NCI-H1694 treated with DMSO at 0.1 percent for 48 hours (cell line): ENCODE measurements at regions not wholly inside any gene's neighbourhood (a gene's known extent, or its start where the extent isn't known, plus 50 kb on each side); places are given as distances from the start of the nearest gene placed in this dataset.
"Not testable (repeated sequence)": the region's sequence is repeated elsewhere in the genome, so short reads cannot be mapped to it uniquely, and the experiment has no call there.

Experiments used
- DNase-seq: peaks from one replicate; lab custom pipeline; 2025; lab: John Stamatoyannopoulos, UW

GRCh38 chr18:33854086-33854826 lies 276.2 kb downstream of the ASXL3 start:
- no peak for DNase-seq

DNA sequence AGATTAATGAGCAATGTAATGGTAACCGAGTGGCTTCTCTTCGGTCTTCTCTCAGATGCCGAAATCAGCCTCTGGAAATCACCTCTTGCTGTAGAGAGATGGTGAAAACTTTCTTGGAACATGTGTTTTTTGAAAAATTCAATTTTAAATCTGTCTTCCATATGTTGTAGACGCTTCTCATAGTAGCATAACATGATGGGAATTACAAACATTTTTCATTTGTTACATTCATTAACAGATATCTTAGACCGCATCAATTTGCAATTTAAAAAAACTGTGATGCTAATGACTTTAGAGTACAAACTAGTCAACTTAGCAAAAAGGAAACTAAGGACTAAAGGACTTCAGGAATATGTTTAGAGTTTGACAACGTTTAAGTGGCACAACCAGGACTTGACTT lies 275.2 kb downstream of the ASXL3 start:
- no peak for DNase-seq

DNA sequence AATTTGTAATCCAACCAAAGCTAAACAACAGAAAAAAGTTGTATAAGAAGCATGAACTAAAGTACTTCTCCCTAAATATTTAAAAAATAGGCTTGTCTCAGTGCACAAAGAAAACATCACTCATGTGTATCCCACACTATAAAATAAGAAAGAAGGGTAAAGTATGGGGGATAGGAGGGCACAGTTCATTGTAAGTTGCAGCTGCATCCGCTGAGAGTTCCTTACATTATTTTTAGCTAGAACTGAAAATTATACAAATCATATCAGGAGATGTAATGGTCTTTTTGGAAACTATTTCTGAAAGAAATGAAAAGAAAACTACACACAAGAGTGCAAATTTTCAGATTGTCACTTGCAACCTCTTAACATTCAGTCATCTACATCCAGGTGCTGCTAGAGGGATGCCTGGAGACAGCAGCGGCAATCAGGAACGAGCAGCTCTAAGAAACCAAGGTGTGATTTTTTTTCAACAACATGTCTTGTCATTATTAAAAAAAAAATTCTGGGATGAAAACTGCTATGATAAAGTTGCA lies 273.6 kb downstream of the ASXL3 start:
- no peak for DNase-seq

DNA sequence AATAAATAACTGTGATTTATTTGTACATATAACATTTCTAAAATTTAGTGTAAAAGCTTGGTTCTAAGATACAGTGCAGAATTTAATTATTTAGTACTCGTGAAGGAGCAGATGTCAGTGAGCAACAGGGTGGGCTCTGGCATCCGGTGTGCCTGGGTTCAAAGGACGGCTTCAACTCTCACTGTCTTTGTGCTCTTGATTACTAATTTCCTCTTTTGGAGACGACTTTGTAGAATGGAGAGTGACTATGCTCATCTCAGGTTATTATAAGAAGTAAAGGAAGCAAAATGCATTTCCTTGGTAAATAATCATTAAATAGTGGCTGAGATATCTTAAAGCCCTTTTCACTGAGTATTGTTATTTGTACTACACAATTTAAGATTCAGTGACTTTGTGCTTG lies 271.7 kb downstream of the ASXL3 start:
- no peak for DNase-seq

DNA sequence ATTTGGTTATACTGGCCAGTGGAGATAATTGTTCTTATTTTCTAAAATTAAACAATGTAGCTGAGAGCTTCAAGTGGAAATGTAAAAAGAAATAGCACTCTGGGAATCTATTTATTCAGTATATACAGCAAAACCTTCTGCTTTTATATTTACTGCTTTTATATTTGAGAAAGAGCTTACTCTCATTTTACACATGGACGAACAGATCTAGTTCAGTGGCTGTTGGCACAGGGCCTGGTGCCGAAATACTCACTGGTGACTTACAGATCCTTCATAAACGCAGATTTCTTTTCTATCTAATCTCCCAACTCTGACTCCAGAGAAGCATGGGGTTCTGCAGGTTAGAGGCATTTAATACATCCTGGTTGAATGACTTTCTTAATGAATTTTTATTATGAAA lies 266.2 kb downstream of the ASXL3 start:
- DNase-seq, result peak; percentile 28

GRCh38 chr18:33841221-33841967 lies 263.4 kb downstream of the ASXL3 start:
- no peak for DNase-seq

GRCh38 chr18:33840212-33840593 lies 262.2 kb downstream of the ASXL3 start:
- DNase-seq, result no peak

- peak; percentile 66 for DNase-seq
Observed at GRCh38 chr18:33839452-33840211, 261.6 kb downstream of the ASXL3 start.

DNA sequence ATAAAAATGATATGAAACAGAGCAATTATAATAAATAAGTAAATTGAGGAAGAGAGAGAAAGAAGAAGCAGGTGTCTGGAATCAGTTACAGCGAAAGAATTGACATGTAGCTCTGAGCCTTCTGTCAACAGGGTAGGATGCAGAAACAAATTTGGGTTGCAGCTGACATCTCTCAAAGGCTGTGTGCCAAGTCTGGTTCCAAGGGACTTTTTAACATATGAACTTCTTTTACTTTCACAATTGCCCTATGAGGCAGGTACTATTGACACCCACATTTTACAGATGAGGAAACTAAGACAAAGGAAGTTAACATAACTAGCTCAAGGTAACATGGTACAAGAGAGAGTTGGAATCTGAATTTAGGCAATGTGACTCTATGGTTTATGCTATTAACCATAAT lies 260.0 kb downstream of the ASXL3 start:
- DNase-seq, result no peak

GRCh38 chr18:33837191-33837590 lies 259.2 kb downstream of the ASXL3 start:
- no peak for DNase-seq

DNA sequence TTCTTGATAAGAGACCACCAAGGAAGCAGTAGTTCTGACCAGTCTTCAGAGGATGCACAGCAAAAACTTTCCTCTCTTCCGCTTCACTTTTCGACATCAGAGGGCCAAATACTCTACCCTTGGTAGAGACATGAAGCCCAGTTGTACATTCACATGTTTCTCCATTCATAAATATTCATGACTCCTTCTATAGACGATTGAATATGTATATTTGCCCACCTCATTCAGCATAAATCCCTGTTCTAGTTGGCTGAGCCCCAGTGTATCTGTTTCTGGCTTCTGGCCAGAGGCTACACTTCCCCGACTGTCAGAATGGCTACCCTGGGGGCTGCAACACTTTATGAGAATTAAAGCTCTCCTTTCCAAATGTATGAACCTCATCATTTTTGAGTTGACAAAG lies 258.5 kb downstream of the ASXL3 start:
- DNase-seq, result no peak

DNA sequence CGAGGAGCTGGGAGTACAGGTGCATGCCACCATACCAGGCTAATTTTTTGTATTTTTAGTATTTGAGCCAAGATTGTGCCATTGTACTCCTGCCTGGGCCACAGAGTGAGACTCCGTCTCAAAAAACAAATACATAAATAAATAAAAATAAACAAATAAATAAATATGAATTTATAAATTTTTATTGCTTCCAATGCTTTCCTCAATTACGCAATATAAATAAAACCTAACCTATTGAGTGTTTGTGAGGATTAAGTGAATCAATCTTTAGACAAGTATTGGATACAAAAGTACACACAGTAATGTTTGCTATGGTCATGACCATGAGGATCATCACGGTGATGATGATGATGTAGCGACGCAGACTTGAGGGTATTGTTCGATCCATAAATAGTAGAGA lies 257.4 kb downstream of the ASXL3 start:
- DNase-seq, result no peak

DNA sequence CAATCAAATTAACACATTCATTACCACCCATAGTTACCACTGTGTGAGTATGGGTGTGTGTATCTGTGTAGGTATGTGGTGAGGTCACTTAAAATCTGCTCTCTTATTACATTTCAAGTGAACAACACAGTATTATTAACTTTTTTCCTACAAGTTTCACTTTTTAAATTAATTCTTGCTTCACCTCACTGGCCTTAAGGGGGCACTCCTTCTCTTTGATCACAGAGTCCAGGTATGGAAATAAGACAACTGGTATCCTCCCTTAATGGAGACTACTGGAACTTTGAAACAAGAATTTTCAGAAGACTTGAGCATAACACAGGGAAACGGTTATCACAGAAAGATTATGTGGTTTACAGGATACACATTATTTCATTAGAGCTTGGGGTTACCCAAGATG lies 255.8 kb downstream of the ASXL3 start:
- DNase-seq, result no peak

GRCh38 chr18:33831424-33831823 lies 253.4 kb downstream of the ASXL3 start:
- DNase-seq, result no peak

DNA sequence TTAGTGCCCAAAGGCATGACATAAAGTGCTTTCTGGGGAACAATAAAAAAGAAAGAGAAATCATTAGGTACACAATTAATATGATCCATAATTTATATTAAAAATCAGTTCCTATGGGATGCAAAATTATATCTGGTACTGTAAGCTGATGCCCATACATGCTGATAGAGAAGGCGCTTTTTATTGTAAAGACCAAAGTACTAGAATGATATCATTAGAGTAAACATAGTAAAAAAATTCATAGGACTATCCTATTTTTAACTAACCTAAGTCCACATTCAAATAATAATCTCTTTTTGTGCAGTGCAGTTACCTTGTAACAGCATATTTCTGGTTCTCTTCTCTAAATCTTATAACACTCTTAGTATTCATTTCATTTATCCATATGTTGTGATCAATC lies 252.2 kb downstream of the ASXL3 start:
- no peak for DNase-seq

DNA sequence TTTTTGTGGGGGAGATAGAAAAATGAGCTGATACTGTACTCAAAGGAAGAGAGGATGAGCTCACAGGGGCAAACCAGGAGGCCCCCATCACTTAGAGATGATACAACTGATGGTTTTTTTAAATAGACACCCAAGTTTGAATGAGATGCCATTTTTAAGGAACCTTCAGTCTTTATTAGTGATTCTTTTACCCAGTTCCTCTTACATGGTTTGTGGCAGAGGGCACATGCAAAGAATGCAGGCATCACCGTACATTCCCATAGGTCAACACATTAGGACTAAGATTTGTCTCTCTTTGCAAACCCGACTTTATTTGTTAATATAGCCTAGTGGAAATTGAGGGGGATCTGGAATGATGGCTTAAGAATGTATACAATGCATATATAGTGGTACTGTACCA lies 250.9 kb downstream of the ASXL3 start:
- DNase-seq, result no peak

DNA sequence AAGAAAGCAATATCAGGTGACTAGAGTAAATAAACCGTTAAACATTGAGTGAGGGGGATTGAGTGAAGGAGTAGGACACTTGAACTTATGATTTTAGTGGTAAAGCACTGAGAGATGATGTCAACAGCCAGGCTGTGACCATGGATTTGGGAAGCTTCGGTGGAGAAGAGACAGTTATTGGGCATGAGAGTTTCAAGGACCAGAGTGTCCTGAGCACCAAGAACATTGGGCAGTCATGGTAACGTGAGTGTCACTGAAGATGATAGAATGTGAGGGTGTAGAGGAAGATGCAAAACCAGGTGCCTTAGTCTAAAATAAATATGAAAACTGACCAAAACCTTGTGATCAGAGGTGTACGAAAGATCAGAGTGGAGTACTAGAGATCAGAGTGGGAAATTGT lies 248.1 kb downstream of the ASXL3 start:
- DNase-seq, result no peak

DNA sequence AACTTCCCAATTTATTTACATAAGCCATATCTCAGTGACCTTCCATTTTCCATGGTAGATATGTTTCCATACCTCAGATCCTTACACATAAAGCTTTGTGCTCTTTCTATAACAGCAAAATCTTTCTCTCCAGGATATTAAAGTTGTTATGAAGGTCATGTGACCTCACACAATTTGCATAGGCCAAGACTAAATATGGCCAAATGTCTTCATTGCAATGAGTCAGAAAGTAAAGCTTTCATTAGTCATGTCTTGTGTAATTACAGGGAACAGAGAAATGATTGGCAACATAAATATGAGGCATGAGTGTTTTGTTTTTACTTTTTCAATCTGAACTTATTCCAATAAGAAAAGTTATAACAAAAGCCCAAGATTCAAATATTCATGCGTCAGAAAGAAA lies 243.5 kb downstream of the ASXL3 start:
- DNase-seq, result no peak

DNA sequence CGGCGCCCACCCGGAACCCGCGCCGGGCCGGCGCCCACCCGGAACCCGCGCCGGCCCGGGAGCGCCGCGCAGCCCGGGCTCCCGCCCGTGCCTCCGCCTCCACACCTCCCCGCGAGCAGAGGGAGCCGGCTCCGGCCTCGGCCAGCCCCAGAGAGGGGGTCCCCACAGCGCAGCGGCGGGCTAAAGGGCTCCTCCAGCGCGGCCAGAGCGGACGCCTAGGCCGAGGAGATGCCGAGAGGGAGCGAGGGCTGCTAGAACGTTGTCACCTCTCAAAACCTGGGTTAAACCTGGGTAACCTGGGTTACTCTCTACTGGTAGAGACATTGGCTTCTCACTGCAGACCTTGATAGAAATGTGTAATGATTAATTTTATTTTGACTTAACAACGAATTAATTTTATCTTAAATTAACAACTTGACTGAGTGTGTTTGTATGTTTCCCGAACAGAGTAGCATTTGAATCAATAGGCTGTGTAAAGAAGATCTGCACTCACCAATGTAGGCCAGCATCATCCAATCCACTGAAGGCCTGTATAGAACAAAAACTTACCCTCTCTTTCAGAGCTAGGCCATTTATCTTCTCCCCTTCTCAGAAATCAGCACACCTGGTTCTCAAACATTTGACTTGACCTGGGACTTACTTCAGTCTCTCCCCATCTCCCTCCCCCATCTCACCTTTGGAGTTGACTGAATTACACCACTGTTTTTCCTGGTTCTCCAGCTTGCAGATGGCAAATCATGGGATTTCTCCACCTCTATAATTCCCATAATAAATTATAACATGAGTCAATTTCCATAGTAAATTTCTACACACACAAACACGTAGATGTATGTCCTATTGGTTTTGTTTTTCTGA lies 242.7 kb downstream of the ASXL3 start:
- DNase-seq, result no peak

DNA sequence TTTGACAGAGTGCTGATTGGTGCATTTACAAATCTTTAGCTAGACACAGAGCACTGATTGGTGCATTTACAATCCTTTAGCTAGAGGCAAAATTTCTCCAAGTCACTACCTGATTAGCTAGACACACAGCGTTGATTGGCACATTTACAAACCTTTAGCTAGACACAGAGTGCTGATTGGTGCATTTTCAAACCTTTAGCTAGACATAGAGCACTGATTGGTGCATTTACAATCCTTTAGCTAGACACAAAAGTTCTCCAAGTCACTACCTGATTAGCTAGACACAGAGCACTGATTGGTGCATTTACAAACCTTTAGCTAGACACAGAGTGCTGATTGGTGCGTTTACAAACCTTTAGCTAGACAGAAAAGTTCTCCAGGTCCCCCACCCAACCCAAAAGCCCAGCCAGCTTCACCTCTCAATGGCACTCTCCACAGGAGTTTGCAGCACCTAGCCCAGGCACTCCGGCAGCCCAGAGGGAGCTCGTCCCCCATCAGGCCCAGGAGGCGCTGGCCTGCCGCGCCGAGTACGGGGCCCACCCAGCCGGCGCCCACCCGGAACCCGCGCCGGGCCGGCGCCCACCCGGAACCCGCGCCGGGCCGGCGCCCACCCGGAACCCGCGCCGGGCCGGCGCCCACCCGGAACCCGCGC lies 241.8 kb downstream of the ASXL3 start:
- not testable (repeated sequence) for DNase-seq

DNA sequence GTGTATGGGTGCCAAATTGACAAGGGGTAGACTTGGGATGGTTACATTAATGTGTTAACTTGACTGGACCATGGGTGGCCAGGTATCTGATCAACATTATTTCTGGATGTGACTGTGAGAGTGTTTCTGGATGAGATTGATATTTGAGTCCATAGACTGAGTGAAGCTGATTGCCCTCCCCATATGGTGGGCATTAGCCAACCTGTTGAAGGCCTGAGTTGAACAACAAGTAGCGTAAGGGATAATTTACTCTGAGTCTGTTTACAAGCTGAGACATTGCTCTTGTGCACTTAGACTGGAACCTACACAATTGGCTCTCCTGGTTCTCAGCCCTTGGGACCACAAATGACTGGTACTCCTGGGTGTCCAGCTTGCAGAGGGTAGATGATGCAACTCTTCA lies 240.1 kb downstream of the ASXL3 start:
- no peak for DNase-seq
